OCI-LY7 (cell line): ENCODE measurements at regions not wholly inside any gene's neighbourhood (a gene's known extent, or its start where the extent isn't known, plus 50 kb on each side); places are given as distances from the start of the nearest gene placed in this dataset.

Experiments used
- BruUV-seq: library from RNA; stranded (reverse); fragments of 400-500 nt; replicated peaks from 2 replicates; lab custom pipeline; 2021; lab: Mats Ljungman, UMichigan
- CTCF ChIA-PET: fragments of 300-600 bp; sonication (Branson Sonifier 250); formaldehyde crosslinking; loops from one replicate; lab custom pipeline; 2022; ENCODE audit warnings: antibody characterized with exemption; ENCODE audit not compliant: unreplicated experiment; lab: Charles Lee
- POLR2A ChIA-PET: fragments of 300-600 bp; sonication (Branson Sonifier 250); formaldehyde crosslinking; loops from one replicate; lab custom pipeline; 2022; ENCODE audit warnings: antibody characterized with exemption; lab: Charles Lee
- DNase-seq: peaks from one replicate; pipeline ENCODE4 v3.0.0-alpha.2; 2015; ENCODE audit warnings: low spot score
- H2AFZ ChIP-seq: fragments of 200-600 bp; sonication (generic), shearing (Covaris generic); 2 replicates; pipeline ENCODE4 v1.6.1; 2014; ENCODE audit warnings: mild to moderate bottlenecking, antibody characterized with exemption, low read length, moderate library complexity
- H3K27ac ChIP-seq: fragments of 200-600 bp; sonication (generic); 2 replicates; pipeline ENCODE4 v1.5.1; 2014; ENCODE audit warnings: mixed run types, low read depth, mild to moderate bottlenecking, moderate library complexity, low read length, inconsistent platforms; ENCODE audit not compliant: poor library complexity, severe bottlenecking
- H3K36me3 ChIP-seq: fragments of 200-600 bp; sonication (generic); 2 replicates; pipeline ENCODE4 v1.6.1; 2014; ENCODE audit warnings: mild to moderate bottlenecking, antibody characterized with exemption, low read length, moderate library complexity, mixed read lengths; ENCODE audit not compliant: insufficient read depth
- H3K4me1 ChIP-seq: fragments of 200-600 bp; sonication (generic); 2 replicates; pipeline ENCODE4 v1.5.1; 2014; ENCODE audit warnings: mild to moderate bottlenecking, low read length; ENCODE audit not compliant: insufficient read depth, poor library complexity, severe bottlenecking
- H3K4me2 ChIP-seq: fragments of 200-600 bp; sonication (generic); 2 replicates; pipeline ENCODE4 v1.6.1; 2014; ENCODE audit warnings: mild to moderate bottlenecking, low read length
- H3K4me3 ChIP-seq: fragments of 200-600 bp; sonication (generic); 2 replicates; pipeline ENCODE4 v1.5.1; 2014; ENCODE audit warnings: mild to moderate bottlenecking, low read depth, low read length; ENCODE audit not compliant: poor library complexity, severe bottlenecking
- H3K79me2 ChIP-seq: fragments of 200-600 bp; sonication (generic); 2 replicates; pipeline ENCODE4 v1.6.1; 2016; ENCODE audit warnings: low read depth, mild to moderate bottlenecking, low read length, moderate library complexity, mixed read lengths; ENCODE audit not compliant: insufficient read depth
- H3K9me2 ChIP-seq: fragments of 200-600 bp; sonication (generic); 2 replicates; pipeline ENCODE4 v1.6.1; 2016; ENCODE audit warnings: mild to moderate bottlenecking, low read length, mixed read lengths; ENCODE audit not compliant: insufficient read depth
- H3K9me3 ChIP-seq: fragments of 200-600 bp; sonication (generic); 2 replicates; pipeline ENCODE4 v1.6.1; 2014; ENCODE audit warnings: mild to moderate bottlenecking, mixed run types, low read length, mixed read lengths
- H4K20me1 ChIP-seq: fragments of 200-600 bp; sonication (generic); 2 replicates; pipeline ENCODE4 v1.6.1; 2014; ENCODE audit warnings: mild to moderate bottlenecking, antibody characterized with exemption, low read length, moderate library complexity, mixed read lengths; ENCODE audit not compliant: insufficient read depth
- CTCF ChIP-seq: fragments of 200-600 bp; sonication (generic); conservative IDR thresholded peaks from 2 replicates; pipeline ENCODE4 v1.5.1; 2014; ENCODE audit warnings: mild to moderate bottlenecking, antibody characterized with exemption, low read length, moderate library complexity, mixed read lengths
- EZH2phosphoT487 ChIP-seq: fragments of 200-600 bp; sonication (generic); IDR thresholded peaks from 2 replicates; pipeline ENCODE4 v1.6.1; 2018; ENCODE audit warnings: low read depth, borderline replicate concordance, mild to moderate bottlenecking, mixed run types, antibody characterized with exemption, low read length, moderate library complexity, mixed read lengths
- intact Hi-C: fragments of 100-400 bp; cut with micrococcal nuclease; formaldehyde crosslinking; loops from one replicate; pipeline ENCODE4 v1.10.0; 2022; ENCODE audit not compliant: unreplicated experiment

GRCh38 chr5:135236908-135237747 is 161.9 kb downstream of the MACROH2A1 start:
- no peaks in the 10 kb centered on the region for H3K9me2 ChIP-seq
- no peaks in the 10 kb centered on the region for H3K79me2 ChIP-seq
- no peak overlapping the region for H3K27ac ChIP-seq
- H3K4me3 ChIP-seq, result no peak overlapping the region
- intact Hi-C loops, result no loop called here
- H3K36me3 ChIP-seq, result no peaks in the 10 kb centered on the region
- no peaks in the 10 kb centered on the region for H4K20me1 ChIP-seq
- no peak for DNase-seq
- H2AFZ ChIP-seq, result no peak overlapping the region
- no peaks in the 10 kb centered on the region for H3K9me3 ChIP-seq
- CTCF ChIA-PET, result no interaction called here
- no peak overlapping the region for H3K4me2 ChIP-seq
- H3K4me1 ChIP-seq, result no peaks in the 10 kb centered on the region
- TF ChIP-seq EZH2phosphoT487 (no peak), CTCF (no peak)
- POLR2A ChIA-PET, result no interaction called here
- no TSS peak for BruUV-seq

GRCh38 chr5:135236228-135236907 is 162.7 kb downstream of the MACROH2A1 start:
- CTCF ChIA-PET, result no interaction called here

More at GRCh38 chr5:135236228-135236907, 162.7 kb downstream of the MACROH2A1 start:
- BruUV-seq, result no TSS peak
- POLR2A ChIA-PET, result no interaction called here
- Histone ChIP-seq H3K4me2 (no peak overlapping the region), H3K36me3 (no peaks in the 10 kb centered on the region), H3K27ac (no peak overlapping the region), H3K4me3 (no peak overlapping the region), H3K9me2 (no peaks in the 10 kb centered on the region), H3K9me3 (no peaks in the 10 kb centered on the region), H2AFZ (no peak overlapping the region), H3K4me1 (no peaks in the 10 kb centered on the region), H4K20me1 (no peaks in the 10 kb centered on the region), H3K79me2 (no peaks in the 10 kb centered on the region)
- intact Hi-C loops, result no loop called here
- DNase-seq, result no peak
- TF ChIP-seq CTCF, result no peak
- TF ChIP-seq EZH2phosphoT487, result no peak
